HG03571 (cell line): ENCODE measurements at regions not wholly inside any gene's neighbourhood (a gene's known extent, or its start where the extent isn't known, plus 50 kb on each side); places are given as distances from the start of the nearest gene placed in this dataset.
"Not testable (repeated sequence)": the region's sequence is repeated elsewhere in the genome, so short reads cannot be mapped to it uniquely, and the experiment has no call there.

Experiments used
- ATAC-seq: cut with Tn5 transposase; IDR thresholded peaks from one replicate; pipeline ENCODE4 v1.9.1; 2021; ENCODE audit not compliant: unreplicated experiment

DNA sequence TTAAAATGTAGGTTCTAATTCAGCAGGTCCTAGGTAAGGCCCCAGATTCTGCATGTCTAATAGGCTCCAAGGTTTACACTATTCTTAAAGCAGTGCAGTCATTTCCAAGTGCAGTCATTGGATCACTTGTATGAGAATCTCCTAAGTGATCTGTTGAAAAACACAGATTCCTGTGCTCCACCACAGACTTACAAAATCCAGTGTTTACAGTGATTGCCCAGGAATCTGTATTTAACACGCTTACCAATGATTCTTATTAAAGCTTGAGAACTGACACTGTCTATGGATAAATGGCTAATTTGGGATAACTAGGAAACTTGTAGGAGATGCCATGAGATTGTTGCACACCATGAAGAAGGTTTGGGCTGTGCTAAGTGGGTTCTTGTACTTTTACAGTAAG is 104.6 kb upstream of the PLEKHG1 start:
- no peak for ATAC-seq

DNA sequence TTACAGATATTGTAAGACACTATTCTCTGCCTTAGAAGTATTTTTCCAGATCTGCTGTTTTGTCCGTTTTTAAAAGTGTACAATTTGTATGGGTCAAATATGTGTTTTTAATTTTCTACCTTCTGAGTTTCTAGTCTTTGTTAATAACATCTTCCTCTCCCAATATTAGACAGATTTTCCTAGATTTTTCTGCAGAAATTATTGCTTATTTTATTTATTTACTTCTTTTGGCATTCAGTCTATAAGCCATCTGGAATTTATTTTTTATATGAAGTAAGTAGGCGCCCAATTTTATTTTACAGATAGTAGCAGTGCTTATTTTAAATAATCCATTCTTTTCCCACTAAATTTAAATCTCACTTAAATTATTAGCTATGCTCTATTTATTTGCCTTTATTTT is 103.1 kb upstream of the PLEKHG1 start:
- no peak for ATAC-seq

DNA sequence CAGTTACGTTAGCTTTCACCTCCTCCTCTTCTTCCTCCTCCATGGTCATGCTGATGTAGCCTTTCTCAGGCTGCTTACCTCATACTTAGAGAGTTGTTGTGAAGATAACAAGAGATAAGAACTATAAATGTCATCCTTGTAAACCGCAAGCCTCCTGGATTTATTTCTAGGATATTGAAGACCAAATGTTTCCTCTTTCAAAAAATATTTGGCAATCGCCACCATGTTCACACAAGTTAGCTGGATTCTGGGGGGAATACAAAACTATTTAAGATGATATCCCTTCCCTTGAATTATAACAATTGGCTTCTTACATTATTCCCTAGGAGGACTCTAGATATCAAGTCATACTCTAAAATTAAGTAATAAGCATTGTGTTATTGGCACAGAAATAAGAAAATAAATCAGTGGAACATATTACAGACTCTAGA is 99.8 kb upstream of the PLEKHG1 start:
- ATAC-seq: no peak

DNA sequence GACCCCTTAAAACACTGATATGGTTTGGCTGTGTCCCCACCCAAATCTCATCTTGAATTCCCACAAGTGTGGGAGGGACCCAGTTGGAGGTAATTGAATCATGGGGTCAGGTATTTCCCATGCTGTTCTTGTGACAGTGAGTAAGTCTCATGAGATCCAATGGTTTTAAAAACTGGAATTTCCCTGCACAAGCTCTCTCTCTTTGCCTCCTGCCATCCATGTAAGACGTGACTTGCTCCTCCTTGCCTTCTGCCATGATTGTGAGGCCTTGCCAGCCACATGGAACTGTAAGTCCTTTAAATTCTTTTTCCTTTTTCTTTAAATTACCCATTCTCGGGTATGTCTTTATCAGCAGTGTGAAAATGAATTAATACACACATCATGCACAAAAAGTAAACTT is 99.1 kb upstream of the PLEKHG1 start:
- not testable (repeated sequence) for ATAC-seq

DNA sequence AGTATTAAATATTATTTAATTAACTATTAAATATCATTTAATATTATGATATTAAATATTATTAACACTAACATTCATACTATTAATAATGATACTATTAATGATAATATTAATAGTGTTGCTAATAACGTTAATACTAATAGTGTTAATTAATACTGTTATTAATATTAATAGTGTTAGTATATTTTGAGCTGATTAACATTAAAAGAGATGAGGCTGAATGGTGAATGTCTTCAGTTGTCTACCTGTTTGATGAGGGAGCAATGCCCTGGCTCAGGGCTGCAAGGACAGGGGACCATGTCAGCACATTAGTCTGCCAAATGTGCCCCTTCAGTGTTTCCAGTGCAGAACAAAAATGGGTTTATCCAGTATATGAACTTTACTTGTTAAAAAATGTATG is 96.6 kb upstream of the PLEKHG1 start:
- no peak for ATAC-seq

DNA sequence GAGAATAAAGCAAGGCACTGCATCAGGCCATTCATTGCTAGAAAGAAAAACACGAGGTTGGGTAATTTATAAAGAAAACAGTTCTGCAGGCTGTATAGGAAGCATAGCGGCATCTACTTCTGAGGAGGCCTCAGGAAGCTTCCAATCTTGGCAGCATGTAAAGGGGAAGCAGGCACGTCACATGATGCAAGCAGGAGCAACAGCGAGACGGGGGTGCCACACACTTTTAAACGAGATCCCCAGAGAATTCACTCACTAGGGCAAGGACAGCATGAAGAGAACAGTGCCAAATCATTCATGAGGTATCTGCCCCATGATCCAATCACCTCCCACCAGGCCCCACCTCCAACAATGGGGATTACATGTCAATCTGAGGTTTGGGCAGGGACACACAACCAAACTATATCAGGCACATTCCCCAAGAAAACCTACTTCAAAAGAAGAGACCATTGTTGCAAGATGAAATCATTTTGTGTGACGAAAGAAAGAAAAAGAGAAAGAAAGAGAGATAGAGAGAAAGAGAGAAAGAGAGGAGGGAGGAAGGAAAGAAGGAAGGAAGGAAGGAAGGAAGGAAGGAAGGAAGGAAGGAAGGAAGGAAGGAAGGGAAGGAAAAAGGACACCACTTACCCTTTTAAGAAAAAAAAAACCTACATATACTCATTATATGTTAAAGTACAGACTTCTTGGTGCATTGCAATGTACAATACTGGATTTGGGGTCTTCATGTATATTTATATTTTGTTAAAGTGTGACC is 95.9 kb upstream of the PLEKHG1 start:
- ATAC-seq: no peak

DNA sequence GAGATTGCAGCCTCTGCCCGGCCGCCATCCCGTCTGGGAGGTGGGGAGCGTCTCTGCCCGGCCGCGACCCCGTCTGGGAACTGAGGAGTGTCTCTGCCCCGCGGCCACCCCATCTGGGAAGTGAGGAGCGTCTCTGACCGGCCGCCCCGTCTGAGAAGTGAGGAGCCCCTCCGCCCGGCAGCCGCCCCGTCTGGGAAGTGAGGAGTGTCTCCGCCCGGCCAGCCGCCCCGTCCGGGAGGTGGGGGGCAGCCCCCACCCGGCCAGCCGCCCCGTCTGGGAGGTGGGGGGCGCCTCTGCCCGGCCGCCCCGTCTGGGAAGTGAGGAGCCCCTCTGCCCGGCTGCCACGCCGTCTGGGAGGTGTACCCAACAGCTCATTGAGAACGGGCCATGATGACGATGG is 92.3 kb upstream of the PLEKHG1 start:
- not testable (repeated sequence) for ATAC-seq

DNA sequence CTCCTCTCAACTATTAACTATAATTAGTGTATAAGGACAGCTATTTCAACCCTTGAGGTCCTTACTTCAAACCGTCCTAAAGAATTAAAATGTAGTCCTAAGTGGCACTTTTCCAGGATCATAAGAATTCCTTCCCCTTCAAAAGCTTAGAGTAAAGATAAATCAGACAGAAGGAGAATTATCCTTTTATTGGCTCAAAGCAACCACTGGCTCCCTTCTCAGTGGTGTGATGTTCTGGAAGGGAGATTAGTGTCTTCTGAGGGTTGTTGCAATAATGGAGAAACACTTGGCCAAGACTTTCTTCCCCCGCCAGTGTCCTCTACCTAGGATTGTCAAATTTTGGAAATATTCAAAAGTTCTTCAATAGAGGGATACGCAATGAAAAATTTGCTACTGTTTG is 89.1 kb upstream of the PLEKHG1 start:
- no peak for ATAC-seq

DNA sequence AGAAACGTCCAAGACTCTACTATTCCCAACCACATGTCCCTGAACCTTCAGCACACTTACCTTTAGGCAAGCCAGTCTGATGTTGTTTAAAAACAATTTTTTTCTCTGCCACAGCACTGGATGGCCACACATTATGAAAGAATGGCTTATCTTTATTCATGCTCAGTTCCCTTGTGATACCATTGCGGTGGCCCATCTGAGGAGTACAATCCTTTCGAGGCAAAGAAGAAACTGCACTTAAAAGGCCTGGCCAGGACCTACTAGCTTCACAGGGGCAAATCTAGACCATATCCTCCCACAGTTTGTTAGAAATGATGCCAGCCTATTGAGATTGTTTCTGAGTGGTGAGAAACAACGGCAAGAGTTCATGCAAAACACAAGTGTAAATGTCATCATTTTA is 88.4 kb upstream of the PLEKHG1 start:
- ATAC-seq: no peak

DNA sequence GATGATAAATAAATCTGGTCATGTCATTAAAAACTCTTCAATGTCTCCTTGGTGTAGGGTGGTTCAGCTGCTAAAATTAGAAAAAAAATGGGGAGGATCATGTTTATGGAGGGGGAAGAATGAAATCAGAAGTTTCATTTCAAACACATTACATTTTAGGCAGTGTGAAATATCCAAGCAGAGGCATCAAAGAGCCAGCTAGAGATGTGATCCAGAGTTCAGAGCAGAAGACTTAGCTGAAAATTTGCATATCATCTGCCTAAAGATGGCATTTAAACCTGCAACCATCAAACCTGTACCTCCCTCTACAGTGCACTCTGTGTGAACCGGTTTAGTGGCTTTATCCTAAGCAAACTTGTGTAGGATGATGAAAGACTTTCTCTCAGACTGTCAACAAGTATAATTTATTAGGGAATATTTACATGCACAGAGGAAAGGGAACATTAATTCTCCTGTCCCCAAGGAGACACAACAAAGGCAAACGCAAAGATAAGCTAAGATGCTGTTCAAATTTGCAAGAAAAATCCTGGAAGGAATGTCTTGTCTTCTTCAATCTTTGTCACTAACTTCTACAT is 84.8 kb upstream of the PLEKHG1 start:
- ATAC-seq: no peak

DNA sequence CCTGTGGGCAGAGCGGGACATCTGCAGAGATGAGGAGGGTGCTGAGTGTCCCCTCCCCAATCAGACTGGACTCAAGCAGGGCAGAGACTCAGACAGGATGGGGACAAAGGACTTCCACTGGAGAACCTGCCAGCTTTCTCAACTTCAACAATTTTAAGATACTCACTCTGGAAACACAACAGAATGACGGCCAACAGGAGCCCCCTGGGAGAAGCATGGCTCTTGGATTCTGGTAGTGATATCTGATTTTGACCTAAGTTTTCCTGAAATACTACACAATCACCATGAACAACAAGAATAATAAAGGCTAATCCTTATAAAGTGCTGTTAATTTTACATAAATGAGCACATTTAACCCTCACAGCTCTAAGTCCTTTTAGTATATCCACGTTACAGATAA is 83.5 kb upstream of the PLEKHG1 start:
- ATAC-seq: no peak

DNA sequence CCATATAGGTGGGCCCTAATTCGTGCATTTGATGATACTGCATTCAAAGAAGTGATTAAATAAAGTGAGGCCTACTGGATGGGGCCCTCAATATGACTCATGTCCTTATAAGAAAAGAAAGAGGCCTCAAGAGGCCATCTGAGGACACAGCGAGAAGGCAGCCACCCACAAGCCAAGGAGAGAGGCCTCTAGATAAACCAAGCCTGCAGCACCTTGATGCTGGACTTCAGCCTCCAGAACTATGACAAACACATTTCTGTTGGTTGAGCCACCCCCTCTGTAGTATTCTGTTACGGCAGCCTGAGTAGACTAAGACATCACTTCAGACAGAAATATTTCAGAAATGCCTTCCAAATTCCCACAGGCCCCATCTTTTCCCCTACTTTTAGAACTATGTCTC is 82.5 kb upstream of the PLEKHG1 start:
- ATAC-seq: no peak

DNA sequence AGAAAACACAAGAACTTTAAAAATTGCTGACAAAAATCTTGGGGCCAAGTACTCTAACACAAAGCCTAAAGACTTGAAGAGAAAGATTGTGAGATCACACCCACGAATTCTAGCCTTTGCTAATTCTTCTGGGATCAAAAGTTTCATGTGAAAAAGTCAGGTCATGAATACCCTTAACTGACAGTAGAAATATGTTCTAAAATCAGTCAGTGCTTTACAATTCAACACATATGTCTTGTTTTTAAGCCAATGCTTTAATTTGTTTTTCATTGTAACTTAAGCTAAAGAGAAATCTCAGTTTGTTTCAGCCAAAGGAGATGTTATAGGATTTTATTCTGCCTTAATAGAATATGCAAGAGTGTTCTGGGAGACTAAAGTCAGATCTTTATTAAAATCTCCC is 78.2 kb upstream of the PLEKHG1 start:
- no peak for ATAC-seq

DNA sequence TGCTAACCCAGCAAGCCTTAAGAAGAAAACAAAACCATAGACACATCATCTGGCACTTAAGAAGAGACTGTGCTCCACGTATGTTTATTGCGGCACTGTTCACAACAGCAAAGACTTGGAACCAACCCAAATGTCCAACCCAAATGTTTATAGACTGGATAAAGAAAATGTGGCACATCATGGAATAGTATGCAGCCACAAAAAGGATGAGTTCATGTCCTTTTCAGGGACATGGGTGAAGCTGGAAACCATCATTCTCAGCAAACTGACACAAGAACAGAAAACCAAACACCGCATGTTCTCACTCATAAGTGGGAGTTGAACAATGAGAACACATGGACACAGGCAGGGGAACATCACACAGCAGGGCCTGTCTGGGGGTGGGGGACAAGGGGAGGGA is 76.5 kb upstream of the PLEKHG1 start:
- ATAC-seq: not testable (repeated sequence)

DNA sequence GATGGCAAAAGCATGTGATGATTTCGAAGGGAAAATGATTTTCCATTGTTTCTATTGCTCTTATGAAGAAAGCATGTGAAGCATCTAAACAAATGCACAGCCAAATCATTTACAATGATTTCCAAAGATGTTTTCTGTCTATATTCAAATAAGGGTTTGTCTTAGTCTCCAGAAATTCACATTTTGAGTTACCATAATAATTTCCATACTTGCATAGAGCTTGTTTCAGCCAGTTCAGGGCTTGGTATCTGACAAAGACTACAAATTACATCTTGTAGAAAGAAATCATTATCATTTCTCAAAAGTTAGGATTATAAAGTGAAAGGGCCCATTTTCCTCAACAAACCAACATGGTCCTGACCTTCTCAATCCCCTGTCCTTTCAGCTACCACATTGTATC is 74.4 kb upstream of the PLEKHG1 start:
- no peak for ATAC-seq

DNA sequence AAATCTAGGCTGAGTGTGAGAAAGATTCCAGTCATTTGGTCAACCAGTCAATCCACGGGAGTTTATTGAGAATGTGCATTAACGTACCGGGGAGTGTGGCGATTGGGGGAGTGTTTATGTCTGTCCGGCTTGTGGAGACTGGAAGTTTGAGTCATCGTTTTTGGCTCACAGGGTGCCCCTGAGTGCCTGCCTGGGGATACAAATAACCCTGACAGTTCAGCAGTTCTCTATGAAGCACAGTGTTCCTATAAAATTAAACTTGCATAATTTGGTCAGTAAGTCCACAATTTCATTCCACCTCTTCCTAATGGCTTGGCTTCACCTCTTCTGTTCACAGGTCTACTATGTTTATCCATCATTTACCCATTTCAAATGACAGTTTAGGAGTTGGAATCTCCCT is 72.6 kb upstream of the PLEKHG1 start:
- no peak for ATAC-seq

DNA sequence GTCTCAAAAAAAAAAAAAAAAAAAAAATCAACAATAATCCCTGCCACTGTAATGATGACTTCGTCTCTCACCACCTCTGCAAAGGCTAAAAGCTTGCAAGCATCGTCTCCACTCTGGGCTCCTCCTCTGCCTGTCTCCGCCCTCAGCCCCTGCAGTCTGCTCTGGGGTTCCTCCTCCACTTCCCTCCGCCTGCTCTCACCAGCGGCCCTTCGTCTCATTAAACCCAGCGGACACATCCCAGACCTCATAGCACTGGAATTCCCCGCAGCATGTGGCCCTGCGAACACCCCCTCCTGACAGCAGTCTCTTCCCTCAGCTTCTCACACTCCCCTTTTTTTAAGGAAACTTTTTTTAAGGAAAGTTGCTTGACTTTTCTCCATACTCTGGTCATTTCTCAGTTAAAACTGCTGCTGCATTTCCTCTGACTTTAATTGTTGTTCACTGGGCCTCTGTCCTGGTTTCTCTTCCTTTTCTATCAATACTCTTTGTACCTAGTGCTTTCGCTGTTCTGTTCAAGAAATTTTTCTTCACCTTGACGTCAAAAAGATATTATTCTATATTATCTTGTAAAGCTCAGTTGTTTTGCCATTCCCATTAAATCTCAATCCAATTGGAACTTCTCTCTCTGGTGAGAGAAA is 70.9 kb upstream of the PLEKHG1 start:
- ATAC-seq: no peak

DNA sequence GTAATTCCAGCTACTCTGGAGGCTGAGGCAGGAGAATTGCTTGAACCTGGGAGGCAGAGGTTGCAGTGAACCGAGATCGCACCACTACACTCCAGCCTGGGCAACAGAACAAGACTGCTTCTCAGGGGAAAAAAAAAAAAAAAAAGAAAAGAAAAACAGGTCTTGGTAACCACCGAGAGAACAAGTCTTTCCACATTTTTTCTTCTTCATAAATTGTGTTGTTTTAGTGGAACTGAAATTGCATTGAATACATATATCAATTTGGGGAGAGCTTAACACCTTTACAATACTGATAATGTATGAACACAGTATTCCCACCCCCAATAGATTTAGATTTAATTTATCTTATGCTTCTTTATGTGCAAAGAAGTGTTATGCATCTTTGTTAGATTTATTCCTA is 70.0 kb upstream of the PLEKHG1 start:
- ATAC-seq: no peak

DNA sequence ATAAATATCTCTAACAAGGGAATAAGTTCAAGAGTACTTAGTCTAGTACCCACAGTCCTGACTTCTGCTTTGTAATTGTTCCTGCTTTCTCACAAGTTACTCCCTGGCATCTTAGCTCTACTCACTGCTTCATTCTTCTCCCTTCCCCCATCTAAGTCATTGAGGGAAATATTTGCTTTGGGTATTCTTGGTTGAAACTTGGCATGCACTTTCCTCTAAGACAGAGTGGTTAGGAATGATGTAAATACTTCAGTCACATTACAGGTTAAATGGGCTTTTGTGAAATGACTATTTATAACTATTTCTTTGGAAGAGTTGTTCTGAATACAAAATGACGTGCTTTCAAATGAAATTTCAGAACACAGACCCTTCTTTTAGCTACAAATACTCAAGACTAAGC is 67.7 kb upstream of the PLEKHG1 start:
- ATAC-seq: no peak

DNA sequence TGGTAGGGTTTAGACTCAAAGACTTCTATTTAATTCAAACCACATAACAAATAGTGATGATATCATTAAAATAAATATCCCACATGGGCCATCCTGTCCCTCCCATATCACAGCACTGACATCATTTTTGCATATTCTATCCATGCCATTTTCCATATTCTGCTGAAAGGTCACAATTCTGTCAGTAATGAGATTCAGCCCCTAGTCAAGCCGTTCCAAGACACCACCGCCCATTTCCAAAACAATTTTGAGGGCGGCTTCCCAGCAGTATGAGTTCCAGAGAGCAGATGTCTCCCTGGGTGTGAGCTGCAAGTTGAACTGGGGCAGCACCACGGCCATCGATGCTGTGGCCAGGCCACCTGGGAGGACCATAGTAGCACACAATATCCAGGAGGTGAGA is 65.1 kb upstream of the PLEKHG1 start:
- ATAC-seq: no peak

DNA sequence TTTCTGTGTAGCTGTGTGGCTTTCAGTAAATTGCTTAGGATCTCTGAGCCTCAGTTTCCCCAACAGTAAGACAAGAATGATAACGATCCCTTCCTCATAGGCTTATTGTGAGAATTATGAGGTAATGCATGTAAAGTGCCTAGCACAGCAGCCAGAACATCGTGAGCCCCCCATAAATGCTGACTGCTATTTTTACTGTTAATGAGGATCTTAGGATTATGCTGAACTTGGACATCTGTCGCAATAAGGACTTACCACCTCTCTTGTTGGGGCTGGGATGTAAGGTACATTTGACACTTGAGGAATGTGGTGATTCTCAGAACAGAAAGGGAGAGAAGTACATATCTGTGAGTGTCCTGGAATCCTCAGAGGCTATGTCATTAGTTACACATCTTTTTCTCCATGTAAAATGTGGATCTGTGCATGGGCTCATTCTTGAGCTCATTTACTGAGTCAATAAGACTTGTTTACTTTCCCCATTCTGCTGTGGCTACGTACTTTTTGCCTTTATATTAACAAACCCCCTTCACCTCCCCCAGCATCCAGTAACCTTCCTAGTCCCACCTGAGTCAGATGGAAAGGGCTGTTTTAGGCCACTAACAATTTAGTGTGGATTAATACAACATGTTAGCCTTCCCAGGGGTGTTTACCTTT is 64.4 kb upstream of the PLEKHG1 start:
- no peak for ATAC-seq

DNA sequence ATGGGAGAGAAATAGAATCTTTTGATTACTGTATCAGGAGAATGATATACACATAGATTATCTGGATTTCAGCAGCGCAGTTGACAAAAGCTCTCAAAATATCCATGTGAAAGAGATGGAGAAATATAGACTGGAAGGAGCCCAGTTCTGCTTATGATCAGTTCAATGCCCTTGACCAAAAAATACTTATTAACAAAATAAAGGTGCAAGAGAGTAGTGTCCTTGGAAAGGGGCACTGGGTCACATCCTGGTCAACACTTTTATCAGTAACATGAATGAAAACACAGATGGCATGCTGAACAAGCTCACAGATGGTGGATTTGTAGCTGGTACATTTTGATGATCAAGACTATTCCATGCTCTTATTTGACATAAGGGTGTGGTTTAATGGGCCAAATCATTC is 63.9 kb upstream of the PLEKHG1 start:
- no peak for ATAC-seq
